Activated naive CD4-positive, alpha-beta T cell treated with anti-CD3 and anti-CD28 coated beads, Interleukin-2, amount 50 U/mL, for 24 hours (primary cell): ENCODE measurements at regions not wholly inside any gene's neighbourhood (a gene's known extent, or its start where the extent isn't known, plus 50 kb on each side); places are given as distances from the start of the nearest gene placed in this dataset.
"Not testable (repeated sequence)": the region's sequence is repeated elsewhere in the genome, so short reads cannot be mapped to it uniquely, and the experiment has no call there.

ENCODE experiments used
- H3K27ac Mint-ChIP-seq: one replicate; pipeline ENCODE4 v1.8.0; 2021; ENCODE audit warnings: mild to moderate bottlenecking, mixed read lengths
- H3K27me3 Mint-ChIP-seq: one replicate; pipeline ENCODE4 v1.8.0; 2021; ENCODE audit warnings: mixed read lengths
- H3K36me3 Mint-ChIP-seq: one replicate; pipeline ENCODE4 v1.8.0; 2021; ENCODE audit warnings: mixed read lengths
- H3K4me1 Mint-ChIP-seq: one replicate; pipeline ENCODE4 v1.8.0; 2021; ENCODE audit warnings: mixed read lengths
- H3K4me3 Mint-ChIP-seq: one replicate; pipeline ENCODE4 v1.8.0; 2021; ENCODE audit warnings: mild to moderate bottlenecking, mixed read lengths
- H3K9me3 Mint-ChIP-seq: one replicate; pipeline ENCODE4 v1.8.0; 2021; ENCODE audit warnings: mixed read lengths

- Mint-ChIP-seq H3K36me3 (no peaks in the 10 kb centered on the region), H3K27me3 (no peaks in the 10 kb centered on the region), H3K9me3 (peaks cover 5% of the 10 kb centered on the region), H3K27ac (no peak overlapping the region), H3K4me1 (no peaks in the 10 kb centered on the region), H3K4me3 (no peak overlapping the region)
Observed at GRCh38 chr5:117315170-117315569, 740.5 kb upstream of the SEMA6A start.

- not testable (repeated sequence) for H3K27me3 Mint-ChIP-seq, H3K36me3 Mint-ChIP-seq, H3K4me3 Mint-ChIP-seq, H3K27ac Mint-ChIP-seq, H3K4me1 Mint-ChIP-seq, H3K9me3 Mint-ChIP-seq
Observed at GRCh38 chr5:117304512-117305107, 730.0 kb upstream of the SEMA6A start.

GRCh38 chr5:117302949-117303348 is 728.3 kb upstream of the SEMA6A start:
- Mint-ChIP-seq H3K27me3 (no peaks in the 10 kb centered on the region), H3K36me3 (no peaks in the 10 kb centered on the region), H3K27ac (no peak overlapping the region), H3K9me3 (no peaks in the 10 kb centered on the region), H3K4me1 (no peaks in the 10 kb centered on the region), H3K4me3 (no peak overlapping the region)

- no peak overlapping the region for H3K4me3 Mint-ChIP-seq
- H3K27ac Mint-ChIP-seq = no peak overlapping the region
Observed at GRCh38 chr5:117302473-117302872, 727.9 kb upstream of the SEMA6A start.

GRCh38 chr5:117299936-117300328 is 725.3 kb upstream of the SEMA6A start:
- no peak overlapping the region for H3K27ac Mint-ChIP-seq
- H3K4me3 Mint-ChIP-seq = no peak overlapping the region
- H3K36me3 Mint-ChIP-seq = no peaks in the 10 kb centered on the region
- peaks cover 9% of the 10 kb centered on the region for H3K9me3 Mint-ChIP-seq
- no peaks in the 10 kb centered on the region for H3K27me3 Mint-ChIP-seq
- no peaks in the 10 kb centered on the region for H3K4me1 Mint-ChIP-seq

More at GRCh38 chr5:117302473-117302872, 727.9 kb upstream of the SEMA6A start:
- Mint-ChIP-seq H3K27me3 (no peaks in the 10 kb centered on the region), H3K4me1 (no peaks in the 10 kb centered on the region), H3K9me3 (no peaks in the 10 kb centered on the region), H3K36me3 (no peaks in the 10 kb centered on the region)

GRCh38 chr5:117299224-117299935 is 724.8 kb upstream of the SEMA6A start:
- no peaks in the 10 kb centered on the region for H3K27me3 Mint-ChIP-seq
- H3K9me3 Mint-ChIP-seq = peaks cover 9% of the 10 kb centered on the region
- H3K36me3 Mint-ChIP-seq = no peaks in the 10 kb centered on the region
- H3K4me1 Mint-ChIP-seq = no peaks in the 10 kb centered on the region
- no peak overlapping the region for H3K4me3 Mint-ChIP-seq
- H3K27ac Mint-ChIP-seq = no peak overlapping the region

GRCh38 chr5:117296872-117297271 is 722.2 kb upstream of the SEMA6A start:
- Mint-ChIP-seq H3K27me3 (no peaks in the 10 kb centered on the region), H3K9me3 (peaks cover 9% of the 10 kb centered on the region), H3K4me3 (no peak overlapping the region), H3K4me1 (no peaks in the 10 kb centered on the region), H3K27ac (no peak overlapping the region), H3K36me3 (no peaks in the 10 kb centered on the region)

- Mint-ChIP-seq H3K36me3 (no peaks in the 10 kb centered on the region), H3K9me3 (peaks cover 9% of the 10 kb centered on the region), H3K4me1 (no peaks in the 10 kb centered on the region), H3K27me3 (no peaks in the 10 kb centered on the region), H3K4me3 (no peak overlapping the region), H3K27ac (no peak overlapping the region)
Observed at GRCh38 chr5:117295941-117296340, 721.3 kb upstream of the SEMA6A start.

- Mint-ChIP-seq H3K27ac (no peak overlapping the region), H3K4me3 (no peak overlapping the region), H3K27me3 (no peaks in the 10 kb centered on the region), H3K4me1 (no peaks in the 10 kb centered on the region), H3K36me3 (no peaks in the 10 kb centered on the region), H3K9me3 (peaks cover 8% of the 10 kb centered on the region)
Observed at GRCh38 chr5:117286813-117287212, 712.2 kb upstream of the SEMA6A start.

- no peak overlapping the region for H3K27ac Mint-ChIP-seq
Observed at GRCh38 chr5:117271656-117272055, 697.0 kb upstream of the SEMA6A start.

GRCh38 chr5:117266280-117266679 is 691.7 kb upstream of the SEMA6A start:
- Mint-ChIP-seq H3K4me1 (no peaks in the 10 kb centered on the region), H3K27ac (no peak overlapping the region), H3K9me3 (peaks cover 15% of the 10 kb centered on the region), H3K36me3 (no peaks in the 10 kb centered on the region), H3K4me3 (no peak overlapping the region), H3K27me3 (no peaks in the 10 kb centered on the region)

More at GRCh38 chr5:117271656-117272055, 697.0 kb upstream of the SEMA6A start:
- no peaks in the 10 kb centered on the region for H3K36me3 Mint-ChIP-seq
- no peak overlapping the region for H3K4me3 Mint-ChIP-seq
- peaks cover 3% of the 10 kb centered on the region for H3K9me3 Mint-ChIP-seq
- H3K4me1 Mint-ChIP-seq = no peaks in the 10 kb centered on the region
- no peaks in the 10 kb centered on the region for H3K27me3 Mint-ChIP-seq

GRCh38 chr5:117263231-117263630 is 688.6 kb upstream of the SEMA6A start:
- Mint-ChIP-seq H3K4me3 (no peak overlapping the region), H3K27ac (no peak overlapping the region), H3K4me1 (no peaks in the 10 kb centered on the region), H3K36me3 (no peaks in the 10 kb centered on the region), H3K27me3 (no peaks in the 10 kb centered on the region), H3K9me3 (peaks cover 18% of the 10 kb centered on the region)

GRCh38 chr5:117262572-117263131 is 688.0 kb upstream of the SEMA6A start:
- Mint-ChIP-seq H3K4me3 (no peak overlapping the region), H3K27me3 (no peaks in the 10 kb centered on the region), H3K9me3 (peaks cover 18% of the 10 kb centered on the region), H3K36me3 (no peaks in the 10 kb centered on the region), H3K27ac (no peak overlapping the region), H3K4me1 (no peaks in the 10 kb centered on the region)

- no peak overlapping the region for H3K4me3 Mint-ChIP-seq
Observed at GRCh38 chr5:117261948-117262571, 687.4 kb upstream of the SEMA6A start.

GRCh38 chr5:117255211-117256027 is 680.8 kb upstream of the SEMA6A start:
- peaks cover 1% of the 10 kb centered on the region for H3K27me3 Mint-ChIP-seq
- no peaks in the 10 kb centered on the region for H3K4me1 Mint-ChIP-seq
- H3K4me3 Mint-ChIP-seq = no peak overlapping the region
- H3K27ac Mint-ChIP-seq = no peak overlapping the region
- H3K9me3 Mint-ChIP-seq = peaks cover 11% of the 10 kb centered on the region
- no peaks in the 10 kb centered on the region for H3K36me3 Mint-ChIP-seq

More at GRCh38 chr5:117261948-117262571, 687.4 kb upstream of the SEMA6A start:
- Mint-ChIP-seq H3K36me3 (no peaks in the 10 kb centered on the region), H3K27ac (no peak overlapping the region), H3K4me1 (no peaks in the 10 kb centered on the region), H3K9me3 (peaks cover 18% of the 10 kb centered on the region), H3K27me3 (no peaks in the 10 kb centered on the region)
